B cell (primary cell): ENCODE measurements at regions not wholly inside any gene's neighbourhood (a gene's known extent, or its start where the extent isn't known, plus 50 kb on each side); places are given as distances from the start of the nearest gene placed in this dataset.
"Not testable (repeated sequence)": the region's sequence is repeated elsewhere in the genome, so short reads cannot be mapped to it uniquely, and the experiment has no call there.

Experiments
- ATAC-seq: fragments of 200-7000 bp; cut with Tn5 transposase; one replicate; pipeline ENCODE4 v1.10.0; 2021; ENCODE audit warnings: low read depth, mild to moderate bottlenecking, moderate number of reproducible peaks, moderate library complexity
- CTCF ChIA-PET: fragments of 350-600 bp; sonication (Branson Sonifier 250); formaldehyde crosslinking; loops from one replicate; lab custom pipeline; 2021; ENCODE audit warnings: antibody characterized with exemption, inconsistent platforms; lab: Charles Lee
- POLR2A ChIA-PET: fragments of 350-600 bp; sonication (Branson Sonifier 250); formaldehyde crosslinking; loops from one replicate; lab custom pipeline; 2021; ENCODE audit warnings: antibody characterized with exemption; lab: Charles Lee
- DNase-seq: peaks from one replicate; pipeline ENCODE4 v3.0.0; 2013
- H2AFZ ChIP-seq: 2 replicates; pipeline ENCODE4 v1.6.1; 2012; ENCODE audit warnings: mild to moderate bottlenecking, low read depth, low read length; ENCODE audit not compliant: insufficient read depth, poor library complexity, severe bottlenecking
- H3K27ac ChIP-seq, 2 donors: 1 replicate in 1 of 2; 2 replicates in 1 of 2; pipeline ENCODE4 v1.5.1; 2012 to 2013; ENCODE audit warnings: low read length in 2 of 2, mild to moderate bottlenecking in 2 of 2, moderate library complexity in 1 of 2
- H3K27me3 ChIP-seq, 4 experiments: fragments of 200-600 bp in 1 of 4; sonication (generic) in 1 of 4; replicated peaks in 1 of 4; 1 replicate in 2 of 4; 2 replicates in 2 of 4; pipeline versions ENCODE4 v1.6.1 to v1.7.0; 2013 to 2016; ENCODE audit warnings: low read length in 3 of 4, mild to moderate bottlenecking in 2 of 4, mixed read lengths in 1 of 4, moderate library complexity in 1 of 4; ENCODE audit not compliant: insufficient read depth in 4 of 4, control insufficient read depth in 3 of 4; ENCODE audit errors: control extremely low read depth in 1 of 4
- H3K36me3 ChIP-seq, 2 experiments: replicated peaks in 1 of 2; 1 replicate in 1 of 2; 2 replicates in 1 of 2; pipeline versions ENCODE4 v1.6.1 to v1.7.1; 2013; ENCODE audit warnings: low read length in 1 of 2; ENCODE audit not compliant: insufficient read depth in 2 of 2, control insufficient read depth in 1 of 2; ENCODE audit errors: control extremely low read depth in 1 of 2, extremely low read depth in 1 of 2
- H3K4me1 ChIP-seq, 2 donors: fragments of 200-600 bp in 1 of 2; sonication (generic) in 1 of 2; 1 replicate in 1 of 2; 2 replicates in 1 of 2; pipeline versions ENCODE4 v1.5.1 to v1.6.1; 2013 to 2017; ENCODE audit warnings: low read length in 2 of 2; ENCODE audit not compliant: control insufficient read depth in 2 of 2, insufficient read depth in 2 of 2
- H3K4me2 ChIP-seq: replicated peaks from 2 replicates; pipeline ENCODE3; 2012; ENCODE audit warnings: mild to moderate bottlenecking, low read depth, low read length; ENCODE audit not compliant: poor library complexity, severe bottlenecking
- H3K4me3 ChIP-seq, 5 experiments: fragments of 200-600 bp in 1 of 5; sonication (generic) in 1 of 5; 1 replicate in 3 of 5; 2 replicates in 2 of 5; pipeline versions ENCODE4 v1.5.1 to v1.7.0; 2011 to 2016; ENCODE audit warnings: low read length in 4 of 5, mild to moderate bottlenecking in 4 of 5, low read depth in 2 of 5, control low read depth in 1 of 5, moderate library complexity in 1 of 5; ENCODE audit not compliant: insufficient read depth in 1 of 5; ENCODE audit errors: control extremely low read depth in 1 of 5, extremely low read depth in 1 of 5
- H3K79me2 ChIP-seq: fragments of 200-600 bp; sonication (generic); one replicate; pipeline ENCODE4 v1.6.0; 2016; ENCODE audit warnings: low read length; ENCODE audit not compliant: control insufficient read depth, insufficient read depth
- H3K9ac ChIP-seq: fragments of 200-600 bp; sonication (generic); 2 replicates; pipeline ENCODE4 v1.6.1; 2017; ENCODE audit warnings: mild to moderate bottlenecking, low read length, moderate library complexity
- H3K9me3 ChIP-seq, 3 donors: one replicate each; pipeline versions ENCODE4 v1.6.1 to v1.7.1; 2013; ENCODE audit warnings: low read length in 2 of 3; ENCODE audit not compliant: control insufficient read depth in 2 of 3, insufficient read depth in 1 of 3; ENCODE audit errors: control extremely low read depth in 1 of 3
- H4K20me1 ChIP-seq: 2 replicates; pipeline ENCODE4 v1.6.0; 2012; ENCODE audit warnings: mild to moderate bottlenecking, low read length; ENCODE audit not compliant: insufficient read depth, control insufficient read depth, poor library complexity, severe bottlenecking
- H3K27ac Mint-ChIP-seq: one replicate; pipeline ENCODE4 v1.8.0; 2021; ENCODE audit warnings: mixed read lengths
- H3K27me3 Mint-ChIP-seq: one replicate; pipeline ENCODE4 v1.8.0; 2021; ENCODE audit warnings: mixed read lengths
- H3K4me1 Mint-ChIP-seq: one replicate; pipeline ENCODE4 v1.8.0; 2021; ENCODE audit warnings: mixed read lengths
- H3K4me3 Mint-ChIP-seq: one replicate; pipeline ENCODE4 v1.8.0; 2021; ENCODE audit warnings: mixed read lengths
- H3K9me3 Mint-ChIP-seq: one replicate; pipeline ENCODE4 v1.8.0; 2022; ENCODE audit warnings: mixed read lengths; ENCODE audit not compliant: insufficient read depth
- EZH2 ChIP-seq: IDR thresholded peaks from 2 replicates; pipeline ENCODE4 v1.6.1; 2012; ENCODE audit warnings: borderline replicate concordance, low read depth, mild to moderate bottlenecking, moderate library complexity, low read length; ENCODE audit not compliant: insufficient read depth, poor library complexity, severe bottlenecking
- WGBS: methylation state at CpG from one replicate; pipeline ENCODE4 v1.1.5; 2013; ENCODE audit warnings: missing lambda C conversion rate; ENCODE audit not compliant: insufficient coverage; 5-methylcytosine and 5-hydroxymethylcytosine counted together
- intact Hi-C: fragments of 100-400 bp; cut with micrococcal nuclease; formaldehyde crosslinking; loops from one replicate; pipeline ENCODE4 v1.10.0; 2022
- TF ChIP-seq, protein P1 (sequence below): fragments of 200-600 bp; IDR thresholded peaks from one replicate; pipeline ENCODE4 v1.8.0; 2022; ENCODE audit warnings: antibody characterized with exemption, mild to moderate bottlenecking

DNA sequence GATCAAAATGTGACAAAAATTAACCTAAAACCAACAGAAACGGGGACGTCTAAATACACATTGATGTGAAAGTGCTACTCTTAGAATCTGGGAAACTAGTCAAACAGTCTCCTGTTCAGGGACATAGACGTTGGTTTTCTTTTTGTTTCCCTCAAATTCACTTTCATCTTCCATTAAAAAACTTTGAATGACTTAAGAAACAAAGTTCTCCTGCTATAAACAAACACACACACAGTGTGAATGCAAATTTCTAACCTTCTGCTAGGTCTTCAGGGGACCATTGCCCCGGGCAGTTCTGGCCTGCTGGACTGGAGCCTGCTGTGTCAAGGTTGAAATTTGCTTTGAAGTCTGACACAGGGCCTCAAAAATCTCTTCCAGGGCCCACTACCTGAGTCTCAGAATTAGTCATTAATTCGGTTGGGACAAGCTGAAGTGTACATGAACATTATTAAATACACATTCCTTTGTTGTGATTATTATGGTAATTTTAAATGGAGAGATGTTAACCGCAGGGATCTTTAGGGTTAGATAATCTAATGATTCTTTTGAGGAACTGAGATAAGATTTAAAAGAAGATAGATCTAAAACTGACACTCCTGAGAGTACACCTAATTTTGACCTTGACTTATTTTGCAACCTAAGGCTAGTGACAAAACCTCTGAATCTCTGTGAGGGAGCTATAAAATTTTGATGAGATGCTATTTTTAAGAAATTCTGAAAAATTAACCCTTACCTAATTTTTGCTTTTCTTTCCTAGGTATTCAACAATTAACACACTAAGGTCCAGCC lies 1260.4 kb downstream of the ROBO1 start:
- CTCF ChIA-PET: no interaction called here
- no peak for ATAC-seq
- H3K9me3 Mint-ChIP-seq: peaks cover 2% of the 10 kb centered on the region
- H3K4me3 ChIP-seq: no peak overlapping the region
- POLR2A ChIA-PET: no interaction called here
- no peak overlapping the region for H3K9ac ChIP-seq
- DNase-seq: no peak
- H2AFZ ChIP-seq: no peak overlapping the region
- no peak overlapping the region for H3K4me2 ChIP-seq
- no peaks in the 10 kb centered on the region for H3K79me2 ChIP-seq
- no peak for TF ChIP-seq EZH2
- TF ChIP-seq, protein P1, sequence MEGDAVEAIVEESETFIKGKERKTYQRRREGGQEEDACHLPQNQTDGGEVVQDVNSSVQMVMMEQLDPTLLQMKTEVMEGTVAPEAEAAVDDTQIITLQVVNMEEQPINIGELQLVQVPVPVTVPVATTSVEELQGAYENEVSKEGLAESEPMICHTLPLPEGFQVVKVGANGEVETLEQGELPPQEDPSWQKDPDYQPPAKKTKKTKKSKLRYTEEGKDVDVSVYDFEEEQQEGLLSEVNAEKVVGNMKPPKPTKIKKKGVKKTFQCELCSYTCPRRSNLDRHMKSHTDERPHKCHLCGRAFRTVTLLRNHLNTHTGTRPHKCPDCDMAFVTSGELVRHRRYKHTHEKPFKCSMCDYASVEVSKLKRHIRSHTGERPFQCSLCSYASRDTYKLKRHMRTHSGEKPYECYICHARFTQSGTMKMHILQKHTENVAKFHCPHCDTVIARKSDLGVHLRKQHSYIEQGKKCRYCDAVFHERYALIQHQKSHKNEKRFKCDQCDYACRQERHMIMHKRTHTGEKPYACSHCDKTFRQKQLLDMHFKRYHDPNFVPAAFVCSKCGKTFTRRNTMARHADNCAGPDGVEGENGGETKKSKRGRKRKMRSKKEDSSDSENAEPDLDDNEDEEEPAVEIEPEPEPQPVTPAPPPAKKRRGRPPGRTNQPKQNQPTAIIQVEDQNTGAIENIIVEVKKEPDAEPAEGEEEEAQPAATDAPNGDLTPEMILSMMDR: no peak
- H3K27me3 Mint-ChIP-seq: no peaks in the 10 kb centered on the region
- no peaks in the 10 kb centered on the region for H3K4me1 ChIP-seq
- intact Hi-C loops: no loop called here
- H3K9me3 ChIP-seq: peaks cover 0 to 5% (median 0%) of the 10 kb centered on the region in 3 donors
- no peaks in the 10 kb centered on the region for H4K20me1 ChIP-seq
- H3K27ac Mint-ChIP-seq: no peak overlapping the region
- H3K4me1 Mint-ChIP-seq: no peaks in the 10 kb centered on the region
- no peaks in the 10 kb centered on the region for H3K36me3 ChIP-seq
- no peak overlapping the region for H3K4me3 Mint-ChIP-seq
- H3K27me3 ChIP-seq: no peaks in the 10 kb centered on the region
- H3K27ac ChIP-seq: no peak overlapping the region
- 78% methylated on average over 3 of the region's 6 CpGs for WGBS

DNA sequence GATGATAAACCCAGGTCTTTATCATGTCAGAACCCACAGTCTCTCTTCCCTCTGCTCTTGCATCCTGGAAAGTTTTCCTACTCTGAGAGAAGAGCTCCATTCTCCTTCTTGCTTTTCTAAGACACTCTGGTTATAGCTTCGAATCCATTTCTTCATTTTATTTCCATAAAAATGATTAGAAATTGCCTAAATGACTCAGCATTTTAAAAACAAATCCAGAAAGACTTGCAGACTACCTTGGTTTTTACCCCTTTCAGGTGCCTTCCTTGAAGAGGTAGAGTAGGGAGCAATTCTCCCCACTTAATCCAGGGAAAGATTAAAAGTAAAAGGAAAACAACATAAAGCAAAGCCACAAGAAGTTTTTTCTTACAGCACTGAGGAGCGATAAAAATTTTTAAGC lies 1256.0 kb downstream of the ROBO1 start:
- ChIA-PET CTCF (no interaction called here), POLR2A (no interaction called here)

DNA sequence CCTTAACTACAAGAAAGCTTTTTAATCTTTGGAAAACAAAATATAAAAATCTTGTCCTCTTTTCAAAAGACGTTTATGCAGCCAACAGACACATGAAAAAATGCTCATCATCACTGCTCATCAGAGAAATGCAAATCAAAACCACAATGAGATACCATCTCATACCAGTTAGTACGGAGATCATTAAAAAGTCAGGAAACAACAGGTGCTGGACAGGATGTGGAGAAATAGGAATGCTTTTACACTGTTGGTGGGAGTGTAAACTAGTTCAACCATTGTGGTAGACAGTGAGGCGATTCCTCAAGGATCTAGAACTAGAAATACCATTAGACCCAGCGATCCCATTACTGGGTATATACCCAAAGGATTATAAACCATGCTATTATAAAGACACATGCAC lies 1255.0 kb downstream of the ROBO1 start:
- H3K4me3 ChIP-seq, H3K4me3 Mint-ChIP-seq, H3K79me2 ChIP-seq, H4K20me1 ChIP-seq, H3K9me3 Mint-ChIP-seq, H3K27me3 Mint-ChIP-seq, H3K9ac ChIP-seq, H3K4me2 ChIP-seq, H3K27ac Mint-ChIP-seq, H2AFZ ChIP-seq, H3K36me3 ChIP-seq, POLR2A ChIA-PET, CTCF ChIA-PET, ATAC-seq, DNase-seq, intact Hi-C loops, H3K27ac ChIP-seq, H3K4me1 ChIP-seq, H3K4me1 Mint-ChIP-seq, H3K27me3 ChIP-seq, H3K9me3 ChIP-seq: not testable (repeated sequence)
- no CpG with 5 or more reads among the region's 4 CpGs for WGBS

More for the DNA sequence above, 1256.0 kb downstream of the ROBO1 start:
- no peaks in the 10 kb centered on the region for H4K20me1 ChIP-seq
- H3K9me3 ChIP-seq: peaks cover 0 to 2% (median 0%) of the 10 kb centered on the region in 3 donors
- no peaks in the 10 kb centered on the region for H3K9me3 Mint-ChIP-seq
- H3K27me3 ChIP-seq: no peaks in the 10 kb centered on the region
- no peak overlapping the region for H2AFZ ChIP-seq
- no CpG with 5 or more reads among the region's 2 CpGs for WGBS
- H3K27ac ChIP-seq: no peak overlapping the region
- no peaks in the 10 kb centered on the region for H3K36me3 ChIP-seq
- no peak overlapping the region for H3K27ac Mint-ChIP-seq
- ATAC-seq (no peak), DNase-seq (no peak)
- no peak overlapping the region for H3K4me2 ChIP-seq
- H3K9ac ChIP-seq: no peak overlapping the region
- H3K79me2 ChIP-seq: no peaks in the 10 kb centered on the region
- no peak overlapping the region for H3K4me3 Mint-ChIP-seq
- no peaks in the 10 kb centered on the region for H3K4me1 Mint-ChIP-seq
- H3K4me3 ChIP-seq: no peak overlapping the region
- H3K27me3 Mint-ChIP-seq: no peaks in the 10 kb centered on the region
- TF ChIP-seq, protein P1: no peak
- TF ChIP-seq EZH2: no peak
- intact Hi-C loops: no loop called here
- H3K4me1 ChIP-seq: no peaks in the 10 kb centered on the region
